ENCODE measurements at regions not wholly inside any gene's neighbourhood (a gene's known extent, or its start where the extent isn't known, plus 50 kb on each side); places are given as distances from the start of the nearest gene placed in this dataset.

- CTCF ChIA-PET (ENCODE audit: low intra/inter-chr PET ratio, low total read pairs): no interaction called here
- TF ChIP-seq NPAS2 (CRISPR knock-in tag; IDR thresholded peaks at IDR 0.05; ENCODE audit: borderline replicate concordance) (no peak), SIN3A (IDR thresholded peaks at IDR 0.05; ENCODE audit: borderline replicate concordance, low read depth, low read length) (no peak), CHD4 (IDR thresholded peaks at IDR 0.05; ENCODE audit: borderline replicate concordance, low read length) (no peak), ZNF513 (CRISPR knock-in tag; conservative IDR thresholded peaks at IDR 0.05) (no peak), GATAD1 (CRISPR knock-in tag; IDR thresholded peaks at IDR 0.05) (no peak), ZNF691 (CRISPR knock-in tag; IDR thresholded peaks at IDR 0.05; ENCODE audit: borderline replicate concordance, low read depth) (no peak), ZBTB46 (CRISPR knock-in tag; IDR thresholded peaks at IDR 0.05; ENCODE audit: borderline replicate concordance) (no peak), ZNF850 (CRISPR knock-in tag; conservative IDR thresholded peaks at IDR 0.05) (no peak), NONO (IDR thresholded peaks at IDR 0.05) (no peak), NONO (CRISPR knock-in tag; conservative IDR thresholded peaks at IDR 0.05) (no peak), ATF7 (IDR thresholded peaks at IDR 0.05) (no peak), ATF7 (CRISPR knock-in tag; IDR thresholded peaks at IDR 0.05) (no peak), ATM (IDR thresholded peaks at IDR 0.05; ENCODE audit: borderline replicate concordance) (no peak)
- TF ChIP-seq, protein P1, sequence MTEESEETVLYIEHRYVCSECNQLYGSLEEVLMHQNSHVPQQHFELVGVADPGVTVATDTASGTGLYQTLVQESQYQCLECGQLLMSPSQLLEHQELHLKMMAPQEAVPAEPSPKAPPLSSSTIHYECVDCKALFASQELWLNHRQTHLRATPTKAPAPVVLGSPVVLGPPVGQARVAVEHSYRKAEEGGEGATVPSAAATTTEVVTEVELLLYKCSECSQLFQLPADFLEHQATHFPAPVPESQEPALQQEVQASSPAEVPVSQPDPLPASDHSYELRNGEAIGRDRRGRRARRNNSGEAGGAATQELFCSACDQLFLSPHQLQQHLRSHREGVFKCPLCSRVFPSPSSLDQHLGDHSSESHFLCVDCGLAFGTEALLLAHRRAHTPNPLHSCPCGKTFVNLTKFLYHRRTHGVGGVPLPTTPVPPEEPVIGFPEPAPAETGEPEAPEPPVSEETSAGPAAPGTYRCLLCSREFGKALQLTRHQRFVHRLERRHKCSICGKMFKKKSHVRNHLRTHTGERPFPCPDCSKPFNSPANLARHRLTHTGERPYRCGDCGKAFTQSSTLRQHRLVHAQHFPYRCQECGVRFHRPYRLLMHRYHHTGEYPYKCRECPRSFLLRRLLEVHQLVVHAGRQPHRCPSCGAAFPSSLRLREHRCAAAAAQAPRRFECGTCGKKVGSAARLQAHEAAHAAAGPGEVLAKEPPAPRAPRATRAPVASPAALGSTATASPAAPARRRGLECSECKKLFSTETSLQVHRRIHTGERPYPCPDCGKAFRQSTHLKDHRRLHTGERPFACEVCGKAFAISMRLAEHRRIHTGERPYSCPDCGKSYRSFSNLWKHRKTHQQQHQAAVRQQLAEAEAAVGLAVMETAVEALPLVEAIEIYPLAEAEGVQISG (CRISPR knock-in tag; IDR thresholded peaks at IDR 0.05): no peak
- TF ChIP-seq, protein P2, sequence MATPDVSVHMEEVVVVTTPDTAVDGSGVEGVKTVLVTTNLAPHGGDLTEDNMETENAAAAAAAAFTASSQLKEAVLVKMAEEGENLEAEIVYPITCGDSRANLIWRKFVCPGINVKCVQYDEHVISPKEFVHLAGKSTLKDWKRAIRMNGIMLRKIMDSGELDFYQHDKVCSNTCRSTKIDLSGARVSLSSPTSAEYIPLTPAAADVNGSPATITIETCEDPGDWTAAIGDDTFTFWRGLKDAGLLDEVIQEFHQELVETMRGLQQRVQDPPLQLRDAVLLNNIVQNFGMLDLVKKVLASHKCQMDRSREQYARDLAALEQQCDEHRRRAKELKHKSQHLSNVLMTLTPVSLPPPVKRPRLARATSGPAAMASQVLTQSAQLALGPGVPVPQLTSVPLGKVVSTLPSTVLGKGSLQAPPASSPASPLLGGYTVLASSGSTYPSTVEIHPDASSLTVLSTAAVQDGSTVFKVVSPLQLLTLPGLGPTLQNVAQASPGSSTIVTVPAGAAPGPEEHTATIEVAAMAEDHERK (CRISPR knock-in tag; IDR thresholded peaks at IDR 0.05; ENCODE audit: low read depth): no peak
- Histone ChIP-seq H3K9ac (ENCODE audit: insufficient read depth, low read depth, low read length) (no peak overlapping the region), H3K36me3 (replicated peaks in 1 of 2; ENCODE audit: control insufficient read depth in 1 of 2, insufficient read depth in 2 of 2, low read length in 2 of 2) (no peaks in the 10 kb centered on the region), H3K4me3 (replicated peaks in 1 of 3; ENCODE audit: insufficient read depth in 1 of 3, low read depth in 2 of 3, low read length in 3 of 3) (no peak overlapping the region), H2AFZ (ENCODE audit: low read length) (no peak overlapping the region), H3K9me3 (ENCODE audit: low read length) (no peaks in the 10 kb centered on the region), H3K27ac (ENCODE audit: extremely low read length, insufficient read depth, low read length) (no peak overlapping the region), H3K4me2 (ENCODE audit: low read depth, low read length) (no peak overlapping the region), H3K4me1 (ENCODE audit: insufficient read depth, low read length) (peaks cover 13% of the 10 kb centered on the region), H3K79me2 (ENCODE audit: insufficient read depth, low read length) (no peaks in the 10 kb centered on the region), H4K20me1 (ENCODE audit: insufficient read depth, low read length) (no peaks in the 10 kb centered on the region), H3K27me3 (ENCODE audit: control insufficient read depth in 1 of 2, insufficient read depth in 2 of 2, low read length in 2 of 2) (no peaks in the 10 kb centered on the region)
- intact Hi-C loops (cut with micrococcal nuclease; ENCODE audit: unreplicated experiment) (no loop called here), in situ Hi-C loops (cut with HindIII; ENCODE audit: extremely low pct_ligation_motif_present, low pct_unique_long_range_greater_than_20kb) (no loop called here)
- FAIRE-seq (no peak), DNase-seq (ENCODE audit: low spot score) (no peak), ATAC-seq (no peak)
- 0% methylated on average over 1 of the region's 1 CpG for WGBS (ENCODE audit: low lambda C conversion rate)
- no TSS peak for BruUV-seq (replicated peaks)
- POLR2A ChIA-PET: no interaction called here
These were observed 107.5 kb downstream of the NREP start for GRCh38 chr5:111649516-111649915.
